ENCODE measurements at regions not wholly inside any gene's neighbourhood (a gene's known extent, or its start where the extent isn't known, plus 50 kb on each side); places are given as distances from the start of the nearest gene placed in this dataset.

GRCh38 chr12:69167648-69168165, 71.7 kb upstream of the CPSF6 start:
- no peak for TF ChIP-seq EZH2 (IDR thresholded peaks at IDR 0.05; ENCODE audit: borderline replicate concordance, insufficient read depth, low read length, poor library complexity, severe bottlenecking)
- no peak for TF ChIP-seq POLR2AphosphoS5 (IDR thresholded peaks at IDR 0.05)
- TF ChIP-seq TAF1 (IDR thresholded peaks at IDR 0.05; ENCODE audit: low read depth) = no peak
- no peak for TF ChIP-seq CTCF (IDR thresholded peaks at IDR 0.05; ENCODE audit: poor library complexity, severe bottlenecking)
- TF ChIP-seq REST (IDR thresholded peaks at IDR 0.05; ENCODE audit: borderline replicate concordance) = no peak

All from neural cell (in vitro differentiated cells).